ENCODE measurements at regions not wholly inside any gene's neighbourhood (a gene's known extent, or its start where the extent isn't known, plus 50 kb on each side); places are given as distances from the start of the nearest gene placed in this dataset.

DNA sequence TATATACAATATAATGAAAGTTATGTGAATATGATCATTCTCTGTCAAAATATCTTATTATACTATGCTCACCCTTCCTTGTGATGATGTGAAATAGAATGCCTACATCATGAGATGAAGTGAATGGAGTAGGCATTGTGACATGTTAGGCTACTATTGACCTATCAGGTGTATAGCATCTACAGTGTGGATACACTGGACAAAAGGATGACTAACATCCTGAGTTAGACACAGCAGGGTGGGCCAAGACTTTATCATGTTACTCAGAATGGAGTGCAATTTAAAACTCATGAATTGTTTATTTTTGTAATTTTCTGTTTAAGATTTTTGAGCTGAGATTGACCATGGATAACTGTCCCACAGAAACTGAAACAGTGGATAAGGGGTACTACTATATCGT, 53.4 kb upstream of the NAV3 start:
- ChIA-PET POLR2A (no interaction called here), CTCF (interaction anchor here (1.4 kb wide), 1 partner anchor 8 kb away, joined by 3 read pairs; no protein-coding TSS in a partner anchor)

DNA sequence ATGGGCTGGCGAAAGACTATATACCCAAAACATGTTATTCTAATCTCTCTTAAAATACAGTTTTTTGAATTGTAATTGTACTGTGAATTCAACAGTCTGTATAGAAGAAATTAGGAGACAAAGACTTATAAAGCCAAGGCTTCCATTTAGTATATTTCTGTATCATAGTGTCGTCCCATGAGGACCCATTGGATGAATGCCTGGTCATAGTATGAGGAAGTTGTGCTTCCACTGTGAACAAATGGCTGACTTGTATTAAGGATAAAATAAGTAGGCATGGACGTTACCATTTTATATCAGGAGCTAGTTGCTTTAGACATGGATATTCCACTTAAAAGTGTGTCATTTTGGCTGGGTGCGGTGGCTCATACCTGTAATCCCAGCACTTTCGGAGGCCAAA, 55.9 kb upstream of the NAV3 start:
- ChIA-PET POLR2A (no interaction called here), CTCF (no interaction called here)

DNA sequence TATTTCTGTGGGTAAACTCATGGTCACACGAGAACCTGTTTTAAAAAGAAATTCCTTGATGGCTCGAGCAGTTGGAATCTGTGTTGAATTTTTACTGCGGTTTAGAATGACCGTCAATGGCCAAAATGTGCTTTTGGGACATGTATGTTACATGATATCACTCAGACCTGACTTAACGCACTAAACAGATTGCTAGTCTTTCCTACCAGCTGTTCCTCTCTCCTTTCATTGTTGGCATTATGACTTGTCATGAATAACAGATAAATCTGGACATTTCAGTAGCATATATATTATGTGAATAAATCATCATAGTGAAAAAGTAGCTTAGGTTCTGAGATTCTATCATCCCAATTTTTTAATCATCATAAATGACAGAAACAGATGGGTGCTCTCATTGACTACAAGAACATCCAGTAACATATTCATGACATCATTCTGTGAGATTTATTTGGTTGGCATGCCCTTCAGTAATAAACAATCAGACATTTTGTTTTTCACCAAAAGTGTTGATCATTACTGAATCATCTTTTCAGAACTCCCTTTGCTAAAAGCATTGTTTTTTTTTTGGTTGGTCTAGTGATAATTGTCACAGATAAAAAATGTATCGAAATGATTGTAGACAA, 57.9 kb upstream of the NAV3 start:
- ChIA-PET CTCF (no interaction called here), POLR2A (no interaction called here)

DNA sequence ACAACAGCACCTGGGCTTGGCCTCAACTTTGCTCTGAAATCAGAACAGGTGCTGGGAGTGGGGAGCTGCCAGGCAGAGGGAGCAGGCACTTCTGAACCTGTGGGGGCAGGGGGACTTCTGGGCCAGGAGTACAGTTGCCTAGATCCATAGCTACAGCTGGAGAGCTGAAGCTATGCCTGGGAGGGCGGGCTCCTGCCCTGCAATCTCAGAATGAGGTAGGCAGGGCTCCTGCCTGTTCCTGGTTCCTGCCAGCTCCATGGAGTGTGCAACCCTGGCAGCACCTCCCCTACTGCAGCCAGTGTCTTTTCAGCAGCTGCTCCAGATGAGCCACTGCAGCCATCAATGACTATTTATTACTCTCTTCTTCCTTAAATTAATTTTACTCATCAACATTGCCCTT, 62.1 kb upstream of the NAV3 start:
- CTCF ChIA-PET, result interaction anchor here (1.4 kb wide), 1 partner anchor 9 kb away, joined by 3 read pairs; no protein-coding TSS in a partner anchor

GRCh38 chr12:77767756-77768343, 62.8 kb upstream of the NAV3 start:
- ChIA-PET CTCF (no interaction called here), POLR2A (no interaction called here)

More for the DNA sequence above, 62.1 kb upstream of the NAV3 start:
- POLR2A ChIA-PET, result no interaction called here

DNA sequence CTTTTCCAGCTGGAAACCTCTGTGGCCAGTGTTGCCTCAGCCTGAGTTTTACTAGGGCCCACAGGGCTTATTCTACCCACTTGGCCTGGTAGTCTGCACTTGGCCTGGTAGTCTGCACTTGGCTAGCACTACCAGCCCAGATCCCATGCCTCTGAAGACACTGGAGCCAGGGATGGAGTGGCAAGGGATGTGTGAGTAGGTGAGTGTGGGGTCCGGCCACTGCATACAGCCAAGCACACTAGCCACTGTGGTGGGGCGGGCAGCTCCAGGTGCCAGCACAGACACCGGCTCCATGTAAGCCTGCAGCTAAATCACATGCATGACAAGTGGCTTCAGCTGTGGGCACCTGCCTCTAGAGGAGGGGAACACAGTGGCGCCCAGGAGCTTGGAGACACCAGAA, 63.4 kb upstream of the NAV3 start:
- ChIA-PET CTCF (no interaction called here), POLR2A (no interaction called here)

- CTCF ChIA-PET, result no interaction called here
- POLR2A ChIA-PET, result no interaction called here
These were observed 64.5 kb upstream of the NAV3 start for GRCh38 chr12:77766224-77766623.

DNA sequence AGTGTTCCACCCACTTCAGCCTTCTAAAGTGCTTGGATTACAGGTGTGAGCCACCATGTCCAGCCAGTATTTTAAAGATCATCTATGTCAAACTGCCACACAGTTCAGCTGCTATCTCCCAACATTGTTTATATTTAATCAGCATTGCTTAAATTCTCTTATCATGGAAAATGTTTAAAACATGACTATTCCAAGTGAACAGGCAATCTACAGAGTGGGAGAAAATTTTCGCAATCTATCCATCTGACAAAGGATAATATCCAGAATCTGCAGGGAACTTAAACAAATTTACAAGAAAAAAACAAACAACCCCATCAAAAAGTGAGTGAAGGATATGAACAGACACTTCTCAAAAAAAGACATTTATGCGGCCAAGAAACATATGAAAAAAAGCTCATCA, 69.4 kb upstream of the NAV3 start:
- POLR2A ChIA-PET, result no interaction called here
- CTCF ChIA-PET, result no interaction called here

DNA sequence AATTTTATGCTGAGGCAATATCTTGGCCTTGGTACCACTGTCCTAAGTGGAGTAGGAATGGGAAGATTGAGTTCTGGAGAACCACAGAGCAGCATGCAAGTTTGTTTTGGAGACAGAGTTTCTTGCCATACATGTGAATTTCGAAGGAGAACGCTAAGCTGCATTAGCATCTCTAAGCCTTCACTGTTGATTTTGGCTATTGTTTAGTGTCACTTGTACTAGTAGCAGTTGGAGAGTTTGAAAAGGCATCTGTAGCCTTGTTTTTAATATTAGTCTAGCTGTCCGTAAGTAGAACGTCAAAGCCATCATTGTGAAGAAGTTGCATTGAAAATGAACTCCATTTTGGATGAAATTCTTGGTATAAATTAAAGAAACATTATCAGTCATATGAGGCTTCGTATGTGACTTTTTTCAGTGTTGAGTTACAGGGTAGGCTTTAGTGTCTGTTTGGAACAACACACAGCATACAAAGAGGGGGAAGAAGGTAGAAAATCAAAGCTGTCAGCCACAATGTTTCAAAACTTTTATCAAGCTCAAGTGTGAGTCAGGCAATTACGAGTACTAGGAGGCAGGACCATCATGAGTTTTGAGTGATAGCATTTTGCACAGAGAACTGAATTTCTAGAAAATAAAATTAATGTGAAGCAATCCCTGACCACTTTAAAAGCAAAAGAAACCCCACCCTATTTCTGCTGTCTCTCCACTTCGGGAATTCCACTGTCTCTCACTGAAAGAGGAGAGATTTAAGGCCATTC, 70.2 kb upstream of the NAV3 start:
- CTCF ChIA-PET, result no interaction called here
- POLR2A ChIA-PET, result no interaction called here

DNA sequence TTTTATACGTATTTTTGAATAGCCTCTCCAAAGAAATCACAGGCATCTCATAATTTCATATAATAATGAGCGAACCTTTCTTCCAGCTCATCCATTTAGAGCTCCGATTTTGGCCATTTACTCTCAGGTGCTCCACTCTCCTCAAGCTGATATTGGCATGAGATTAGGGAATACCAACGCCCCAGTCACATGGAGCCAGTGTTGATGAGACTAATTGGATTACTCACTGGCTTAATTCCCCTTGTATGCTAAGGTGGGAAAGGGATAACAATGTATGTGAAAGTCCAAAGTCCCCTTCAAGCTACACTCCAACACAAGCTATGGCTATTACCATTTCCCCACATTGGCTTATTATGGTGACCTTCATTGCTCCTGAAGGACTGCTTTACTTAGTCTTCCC, 76.6 kb upstream of the NAV3 start:
- POLR2A ChIA-PET, result no interaction called here
- CTCF ChIA-PET, result no interaction called here

- ChIA-PET POLR2A (no interaction called here), CTCF (no interaction called here)
These were observed 78.8 kb upstream of the NAV3 start for GRCh38 chr12:77751939-77752338.

- POLR2A ChIA-PET, result no interaction called here
- CTCF ChIA-PET, result no interaction called here
These were observed 84.6 kb upstream of the NAV3 start for GRCh38 chr12:77746096-77746495.

- CTCF ChIA-PET, result no interaction called here
- POLR2A ChIA-PET, result no interaction called here
These were observed 85.1 kb upstream of the NAV3 start for GRCh38 chr12:77745624-77746023.

GRCh38 chr12:77742631-77743030, 88.1 kb upstream of the NAV3 start:
- ChIA-PET CTCF (no interaction called here), POLR2A (no interaction called here)

DNA sequence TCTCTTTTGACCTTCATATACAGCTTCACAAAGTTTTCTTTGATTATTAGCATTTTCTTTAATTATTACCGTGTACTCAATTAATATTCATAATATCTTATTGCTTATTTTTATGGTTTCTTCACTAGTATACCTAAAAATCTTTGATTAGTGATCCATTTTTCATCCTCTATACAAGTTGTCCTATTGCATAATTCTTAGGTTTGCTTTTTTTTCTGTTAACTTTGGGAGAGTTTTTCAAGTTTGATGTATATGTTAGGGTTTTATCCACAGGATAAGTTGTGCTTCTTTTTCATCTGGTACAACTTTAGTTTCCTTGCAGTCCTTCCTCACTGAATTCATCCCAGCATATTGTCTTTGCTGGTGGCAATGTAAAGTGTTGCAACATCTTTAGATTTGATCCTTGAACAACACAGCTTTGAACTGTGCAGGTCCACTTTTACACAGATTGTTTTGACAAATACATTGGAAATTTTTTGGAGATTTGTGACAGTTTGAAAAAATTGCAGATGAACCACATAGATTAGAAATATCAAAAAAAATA, 88.6 kb upstream of the NAV3 start:
- ChIA-PET CTCF (no interaction called here), POLR2A (no interaction called here)

DNA sequence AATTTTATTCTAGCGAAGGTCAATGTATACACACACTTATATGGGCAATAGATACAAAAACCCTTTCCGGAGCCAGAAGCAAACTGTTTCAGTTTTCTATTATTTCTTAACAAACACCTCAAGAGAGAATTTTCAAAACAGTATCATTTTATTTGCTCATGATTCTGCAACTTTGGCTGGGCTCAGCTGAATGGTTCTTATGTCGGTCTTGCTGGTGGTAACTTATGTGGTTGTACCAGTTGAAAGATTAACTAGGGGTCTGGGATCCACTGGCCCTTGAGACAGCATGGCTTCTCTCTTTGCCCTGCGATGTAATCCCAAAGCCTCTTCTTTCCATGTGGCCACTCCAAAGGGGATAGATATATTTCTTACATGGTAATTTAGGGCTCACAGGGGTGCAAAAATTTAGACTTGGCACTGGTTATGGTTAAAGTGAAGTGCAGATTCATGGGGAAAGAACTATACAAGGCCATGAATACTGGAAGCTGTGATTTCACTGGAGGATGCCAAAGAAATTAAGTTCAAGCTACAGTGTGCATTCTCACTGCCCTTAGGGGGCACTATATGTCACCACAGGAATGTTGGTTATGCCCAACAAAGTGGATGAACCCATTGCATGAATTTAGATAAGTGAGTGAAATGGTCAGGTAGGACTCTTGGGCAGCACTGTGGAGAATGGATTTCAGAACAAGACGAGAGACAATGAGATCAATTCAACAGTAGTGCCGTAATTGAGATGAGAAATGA, 94.3 kb upstream of the NAV3 start:
- POLR2A ChIA-PET, result no interaction called here

DNA sequence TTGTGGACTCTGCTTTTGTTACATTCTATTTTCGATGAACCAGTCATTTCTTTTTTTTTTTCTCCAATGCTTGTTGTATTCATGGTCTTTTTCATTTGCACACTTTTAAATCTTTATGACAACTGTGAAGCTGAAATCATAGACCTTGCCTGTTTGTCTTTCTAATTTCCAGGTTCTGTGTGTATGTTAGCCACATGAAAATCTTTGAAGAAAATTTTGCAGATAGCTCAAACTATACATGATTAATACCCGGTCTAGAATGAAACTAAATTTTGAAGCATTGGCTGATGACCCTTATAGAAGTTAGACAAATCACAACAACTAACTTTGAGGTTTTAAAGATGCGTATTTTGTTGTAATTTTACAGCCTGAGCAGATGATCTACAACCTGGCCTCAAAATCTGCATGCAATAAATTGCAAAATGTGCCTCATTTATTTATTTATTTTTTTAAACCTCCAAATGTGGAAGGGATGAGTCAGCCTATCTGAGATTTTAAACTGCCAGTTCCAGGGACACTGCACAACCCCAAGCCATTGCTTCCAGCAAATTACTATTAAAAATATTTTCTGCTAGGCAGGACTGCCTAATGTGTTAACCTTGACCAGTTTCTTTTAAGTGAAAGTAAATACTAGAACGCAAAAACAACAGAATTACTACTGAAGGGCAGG, 96.3 kb upstream of the NAV3 start:
- POLR2A ChIA-PET, result no interaction called here

More for the DNA sequence above, 94.3 kb upstream of the NAV3 start:
- CTCF ChIA-PET, result no interaction called here

GRCh38 chr12:77728018-77728417, 102.7 kb upstream of the NAV3 start:
- ChIA-PET CTCF (no interaction called here), POLR2A (no interaction called here)

More for the DNA sequence above, 96.3 kb upstream of the NAV3 start:
- CTCF ChIA-PET, result no interaction called here

- CTCF ChIA-PET, result no interaction called here
- POLR2A ChIA-PET, result no interaction called here
These were observed 103.2 kb upstream of the NAV3 start for GRCh38 chr12:77727442-77728001.

DNA sequence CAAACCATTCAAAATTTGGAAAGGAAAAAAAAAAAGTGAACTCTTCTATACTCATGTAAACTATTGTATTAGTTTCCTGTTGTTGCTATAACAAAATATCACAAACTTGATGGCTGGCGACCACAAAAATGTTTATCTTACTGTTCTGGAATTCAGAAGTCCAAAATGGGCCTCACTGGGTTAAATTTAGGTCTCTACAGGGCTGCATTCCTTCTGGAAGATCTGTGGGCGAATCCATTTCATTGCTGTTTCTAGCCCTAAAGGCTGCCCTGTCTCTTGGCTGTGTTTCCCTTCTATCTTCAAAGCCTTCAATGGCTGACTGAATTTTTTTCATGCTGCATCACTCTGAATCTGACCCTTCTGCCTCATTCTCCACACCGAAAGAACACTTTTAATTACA, 105.1 kb upstream of the NAV3 start:
- CTCF ChIA-PET, result no interaction called here

More for the DNA sequence above, 105.1 kb upstream of the NAV3 start:
- POLR2A ChIA-PET, result no interaction called here

Measured in activated CD8-positive, alpha-beta memory T cell treated with anti-CD3 and anti-CD28 coated beads for 36 hours (primary cell).